GM18861 (cell line): ENCODE measurements at regions not wholly inside any gene's neighbourhood (a gene's known extent, or its start where the extent isn't known, plus 50 kb on each side); places are given as distances from the start of the nearest gene placed in this dataset.

ENCODE experiments used
- ATAC-seq: cut with Tn5 transposase; IDR thresholded peaks from one replicate; pipeline ENCODE4 v1.9.1; 2021; ENCODE audit not compliant: unreplicated experiment

- ATAC-seq: no peak
These were observed 490.2 kb upstream of the MGMT start for GRCh38 chr10:128976856-128977255.

DNA sequence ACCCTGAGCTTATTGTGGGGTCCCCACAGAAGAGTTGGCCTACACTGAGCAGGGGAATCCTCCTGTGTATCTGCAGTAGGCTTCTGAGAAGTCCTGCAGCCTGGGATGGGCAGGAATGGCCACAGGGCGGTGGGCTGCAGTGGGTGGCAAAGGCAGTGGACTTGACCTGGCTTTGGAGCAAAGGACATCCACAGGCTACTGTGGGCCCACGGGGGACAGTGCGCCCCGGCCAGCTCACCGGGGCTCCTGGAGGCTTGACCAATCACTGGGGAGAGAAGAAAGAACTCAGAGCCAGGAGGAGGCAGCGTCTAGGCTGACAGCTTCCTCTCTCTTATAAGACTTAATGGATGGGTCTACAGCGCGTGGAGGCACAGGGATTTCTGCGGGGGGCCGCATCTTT, 488.8 kb upstream of the MGMT start:
- ATAC-seq: no peak

DNA sequence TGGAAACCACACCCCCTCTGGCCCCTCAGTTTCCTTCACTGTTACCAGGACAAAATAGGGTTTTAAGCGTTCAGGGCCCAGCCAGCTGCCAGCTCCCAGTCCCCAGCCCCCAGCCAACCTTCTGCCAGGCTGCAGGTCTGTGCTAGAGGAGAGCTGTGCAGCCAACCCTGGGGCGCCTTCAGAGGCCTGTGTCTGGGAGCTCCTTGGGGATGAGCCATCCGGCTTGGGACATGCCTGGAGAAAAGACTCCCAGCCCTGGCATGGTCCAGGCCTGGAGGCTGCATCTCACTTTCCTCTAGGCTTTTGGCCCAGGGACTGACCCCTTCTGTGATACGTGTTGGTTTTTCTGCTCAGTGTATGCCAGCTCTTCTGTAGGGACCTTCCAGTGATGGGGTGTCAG, 487.6 kb upstream of the MGMT start:
- no peak for ATAC-seq

GRCh38 chr10:128981251-128981650, 485.8 kb upstream of the MGMT start:
- ATAC-seq: no peak

DNA sequence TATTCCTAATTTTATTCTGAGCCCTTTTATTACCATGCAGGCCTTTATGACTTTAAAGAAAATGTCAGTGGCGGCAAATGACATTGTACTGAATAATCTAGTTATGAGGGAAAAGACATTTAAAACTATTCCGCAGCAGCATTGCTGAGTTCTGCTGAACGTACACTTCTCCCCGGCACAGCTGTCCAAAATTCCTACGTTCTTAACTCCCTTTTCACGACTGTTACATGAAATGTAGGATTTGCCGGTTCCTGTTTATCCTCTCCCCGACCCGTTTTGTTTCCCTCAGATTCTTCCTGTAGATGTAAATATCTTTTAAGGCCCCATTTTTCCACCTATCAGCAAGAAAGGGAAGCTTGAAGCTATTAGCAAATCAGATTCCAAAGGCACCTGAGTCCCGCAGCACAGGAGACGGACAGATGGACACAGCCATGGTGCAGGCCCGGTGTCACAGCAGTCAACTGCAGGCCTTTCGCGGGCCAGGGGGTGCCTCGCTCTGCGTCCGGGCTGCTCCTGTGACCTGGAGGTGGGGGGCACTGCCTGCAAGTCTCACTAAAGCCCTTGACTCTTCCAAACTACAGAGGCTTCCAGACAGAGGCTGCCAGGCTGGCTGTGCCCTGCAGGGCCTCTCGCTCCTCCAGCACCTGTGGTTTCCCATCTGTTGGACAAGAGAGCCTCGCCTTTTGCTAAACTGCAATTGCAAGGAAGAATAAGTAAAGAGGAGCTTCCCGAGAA, 485.0 kb upstream of the MGMT start:
- no peak for ATAC-seq

- no peak for ATAC-seq
These were observed 484.5 kb upstream of the MGMT start for GRCh38 chr10:128982616-128982915.

GRCh38 chr10:128985036-128985435, 482.0 kb upstream of the MGMT start:
- no peak for ATAC-seq

DNA sequence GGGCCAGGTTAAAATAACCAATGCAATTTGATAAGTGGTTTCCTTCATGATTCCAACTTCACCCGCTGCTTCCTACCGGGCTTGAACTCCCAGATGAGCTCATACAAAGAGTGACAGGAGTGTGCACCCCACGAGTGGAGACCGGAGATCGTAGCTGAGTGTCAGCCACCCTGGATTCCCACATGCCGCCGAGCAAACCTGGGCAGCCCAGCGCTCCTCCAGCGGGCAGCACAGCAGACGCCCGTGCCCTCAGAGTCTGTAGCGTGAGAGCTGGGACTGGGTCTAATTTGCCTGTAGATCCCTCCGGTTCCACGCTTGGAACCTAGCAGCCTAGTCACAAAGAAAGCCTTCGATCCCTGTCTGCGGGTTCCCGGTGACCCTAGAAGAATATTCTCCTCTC, 476.1 kb upstream of the MGMT start:
- no peak for ATAC-seq

- ATAC-seq: no peak
These were observed 474.3 kb upstream of the MGMT start for GRCh38 chr10:128992770-128993169.

DNA sequence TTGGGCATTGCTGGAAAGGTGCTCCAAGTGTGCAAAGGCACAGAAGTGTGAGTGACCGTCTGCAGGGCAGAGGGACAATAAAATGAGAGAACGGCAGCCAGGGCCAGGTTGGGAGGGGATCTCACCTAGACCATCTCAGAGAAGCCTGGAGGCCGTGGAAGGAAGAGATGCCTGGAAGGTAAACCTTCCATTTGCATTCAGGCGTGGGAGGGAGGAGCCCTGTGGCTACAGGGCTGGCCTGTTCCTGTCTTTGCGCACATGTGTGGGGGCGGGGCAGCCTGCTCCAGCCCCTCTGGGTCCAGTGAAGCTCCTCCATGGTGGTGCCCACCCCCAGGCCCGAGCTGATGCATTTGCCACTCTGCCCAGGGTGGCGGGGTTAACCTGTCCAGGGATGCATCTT, 473.6 kb upstream of the MGMT start:
- ATAC-seq: no peak

DNA sequence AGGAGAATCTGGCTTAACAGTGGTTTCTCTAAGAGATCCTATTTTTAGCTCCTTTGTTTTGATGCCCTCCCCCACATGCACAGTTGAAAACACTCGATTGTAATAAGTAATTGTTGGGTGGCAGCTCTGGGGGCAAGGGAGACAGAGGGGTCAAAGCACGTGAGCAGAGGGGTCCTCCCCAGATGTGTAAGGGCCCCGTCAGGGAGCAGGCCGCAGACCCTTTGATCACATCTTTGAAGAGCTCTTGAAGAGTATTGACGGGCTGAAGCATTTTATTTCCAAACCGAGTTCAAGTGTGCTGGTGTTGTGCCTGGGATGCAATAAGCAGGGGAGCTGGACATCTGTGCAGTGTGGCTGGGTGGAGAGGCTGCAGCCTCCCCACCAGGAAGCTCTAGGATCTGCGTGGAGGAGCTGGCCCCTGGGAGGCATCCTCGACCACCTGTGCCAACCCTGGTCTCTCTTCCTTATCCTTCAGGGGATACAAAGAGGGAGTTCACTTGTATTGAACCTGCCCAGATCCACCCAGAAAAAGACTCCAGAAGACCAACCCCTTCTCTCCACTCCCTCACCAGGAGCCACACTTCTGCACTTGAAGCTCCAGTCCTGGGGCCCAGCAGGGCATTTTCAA, 473.0 kb upstream of the MGMT start:
- no peak for ATAC-seq

DNA sequence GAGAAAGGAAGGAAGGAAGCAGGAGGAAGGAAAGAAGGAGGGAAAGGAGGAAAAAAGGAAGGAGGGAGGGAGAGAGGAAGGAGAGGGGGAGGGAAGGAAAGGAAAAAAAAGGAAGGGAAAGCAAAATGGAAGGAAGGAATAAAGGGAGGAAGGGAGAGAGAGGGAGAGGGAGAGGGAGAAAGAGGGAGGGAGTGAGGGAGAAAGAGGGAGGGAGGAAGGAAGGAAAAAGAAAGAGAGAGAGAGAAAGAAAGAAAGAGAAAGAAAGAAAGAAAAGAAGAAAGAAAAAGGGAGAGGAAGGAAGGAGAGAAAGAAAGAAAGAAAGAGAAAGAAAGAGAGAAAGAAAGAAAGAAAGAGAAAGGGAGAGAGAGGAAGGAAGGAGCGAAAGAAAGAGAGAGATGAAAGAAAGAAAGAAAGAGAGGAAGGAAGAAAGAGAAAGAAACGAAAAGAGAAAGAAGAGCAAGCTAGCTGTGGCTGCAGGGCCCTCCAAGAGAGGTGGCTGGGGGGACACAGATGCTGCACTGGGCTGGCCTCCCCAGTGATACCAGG, 472.4 kb upstream of the MGMT start:
- ATAC-seq: no peak

- ATAC-seq: no peak
These were observed 471.4 kb upstream of the MGMT start for GRCh38 chr10:128995676-128996075.

DNA sequence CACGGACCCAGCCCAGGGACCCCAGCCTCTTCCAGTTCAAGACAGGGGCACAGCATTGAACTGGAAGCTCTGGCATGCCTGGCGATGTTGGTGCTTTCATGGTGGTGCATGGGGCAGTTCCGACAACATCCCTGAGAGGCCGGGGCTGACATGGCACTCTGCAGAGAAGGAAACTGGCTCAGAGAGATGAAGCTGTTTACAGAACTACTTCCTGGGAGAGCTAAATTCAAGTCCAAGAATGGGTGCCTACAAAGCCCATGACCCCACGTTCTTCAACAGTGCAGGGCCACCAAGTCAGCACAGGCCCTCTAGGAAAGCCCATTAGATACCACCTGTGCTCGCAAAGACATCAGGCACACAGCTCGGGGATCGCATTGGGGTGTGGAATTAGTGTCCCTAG, 470.9 kb upstream of the MGMT start:
- no peak for ATAC-seq

DNA sequence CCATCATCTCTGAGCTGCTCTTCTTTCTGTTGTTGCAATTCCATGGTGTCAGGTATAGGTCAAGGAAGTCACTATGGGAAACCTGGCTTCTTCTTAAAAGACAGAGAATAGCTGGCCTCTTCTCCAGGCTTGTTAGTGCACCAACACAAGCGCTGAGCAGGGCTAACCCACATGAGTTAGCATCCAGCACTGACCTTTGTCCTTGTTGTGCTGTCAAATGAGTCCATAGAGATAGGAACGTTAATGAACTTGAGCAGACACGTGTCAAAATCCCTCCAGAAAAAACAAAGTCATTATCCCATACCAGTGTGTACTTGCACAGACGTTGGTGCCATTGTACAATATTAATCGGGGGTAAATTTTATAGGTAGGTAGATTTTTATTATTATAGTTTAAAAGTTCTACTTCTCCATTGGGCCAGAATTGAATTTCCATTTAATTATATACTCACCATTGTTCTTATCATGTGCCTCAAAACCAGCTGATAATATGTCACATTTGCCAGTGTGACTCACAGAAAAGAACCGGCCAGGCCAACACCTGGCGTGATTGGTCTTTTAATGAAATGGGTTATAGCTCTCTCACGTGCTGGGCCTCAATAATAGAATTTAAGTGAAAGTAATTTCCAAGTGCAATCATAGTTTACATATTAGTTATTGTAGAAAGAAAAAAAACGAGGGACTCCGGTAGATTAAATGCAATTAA, 468.8 kb upstream of the MGMT start:
- ATAC-seq: no peak

GRCh38 chr10:129004398-129004797, 462.6 kb upstream of the MGMT start:
- no peak for ATAC-seq

DNA sequence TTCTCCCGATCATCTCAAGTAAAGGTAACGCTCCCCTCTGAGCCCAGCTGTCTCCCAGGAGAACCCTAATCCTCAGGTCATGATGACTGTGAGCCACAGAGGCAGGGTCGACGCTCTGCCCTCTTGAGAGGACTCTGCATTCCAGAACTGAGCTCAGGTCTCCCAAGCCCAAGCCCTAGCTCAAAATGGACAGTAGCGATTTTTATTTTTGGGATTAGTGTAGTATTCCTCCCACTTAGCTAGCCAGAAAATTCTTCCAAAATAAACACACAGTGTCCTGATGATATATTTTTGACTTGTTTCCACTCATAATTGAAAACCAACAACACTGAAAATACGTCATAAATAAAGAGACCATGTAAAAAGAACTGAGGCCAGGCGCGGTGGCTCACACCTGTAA, 462.0 kb upstream of the MGMT start:
- no peak for ATAC-seq

DNA sequence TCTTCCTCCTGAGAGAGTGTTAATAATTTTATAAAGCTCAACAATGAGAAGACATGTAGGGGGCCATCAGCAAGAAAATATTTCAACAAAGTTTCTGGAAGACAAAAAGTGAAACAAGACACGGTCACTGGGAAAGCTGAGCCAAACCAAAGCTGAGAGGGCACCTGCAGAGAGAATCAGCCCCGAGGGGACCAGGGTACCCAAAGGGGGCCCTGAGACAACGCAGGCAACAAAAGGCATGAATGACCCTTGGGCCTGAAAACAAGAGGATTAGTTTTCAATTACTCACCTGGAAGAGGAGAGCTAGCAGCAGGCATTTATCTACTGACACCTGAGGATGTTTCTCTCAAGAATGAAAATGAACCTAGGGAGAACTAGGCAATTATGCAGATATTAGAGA, 461.2 kb upstream of the MGMT start:
- ATAC-seq: no peak

DNA sequence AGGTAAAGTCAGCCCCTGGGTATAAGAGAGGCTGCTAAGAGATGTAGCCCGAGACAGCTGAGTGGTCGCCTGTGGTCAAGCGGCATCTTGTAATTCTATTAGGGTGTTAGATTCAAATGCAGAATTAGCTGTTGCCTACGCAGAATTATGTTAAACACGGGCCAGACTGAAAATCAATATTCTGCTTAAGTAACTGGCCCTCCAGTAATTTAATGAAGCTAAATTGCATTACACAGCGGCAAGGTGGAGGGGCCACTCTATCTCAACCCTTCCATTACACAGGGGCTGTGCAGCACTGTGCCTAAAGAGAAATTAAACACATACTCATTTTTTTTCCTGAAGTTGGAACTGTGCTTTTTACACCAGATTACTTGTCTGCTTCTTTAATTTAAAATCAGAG, 448.5 kb upstream of the MGMT start:
- ATAC-seq: no peak

GRCh38 chr10:129020651-129021330, 446.2 kb upstream of the MGMT start:
- ATAC-seq: no peak

DNA sequence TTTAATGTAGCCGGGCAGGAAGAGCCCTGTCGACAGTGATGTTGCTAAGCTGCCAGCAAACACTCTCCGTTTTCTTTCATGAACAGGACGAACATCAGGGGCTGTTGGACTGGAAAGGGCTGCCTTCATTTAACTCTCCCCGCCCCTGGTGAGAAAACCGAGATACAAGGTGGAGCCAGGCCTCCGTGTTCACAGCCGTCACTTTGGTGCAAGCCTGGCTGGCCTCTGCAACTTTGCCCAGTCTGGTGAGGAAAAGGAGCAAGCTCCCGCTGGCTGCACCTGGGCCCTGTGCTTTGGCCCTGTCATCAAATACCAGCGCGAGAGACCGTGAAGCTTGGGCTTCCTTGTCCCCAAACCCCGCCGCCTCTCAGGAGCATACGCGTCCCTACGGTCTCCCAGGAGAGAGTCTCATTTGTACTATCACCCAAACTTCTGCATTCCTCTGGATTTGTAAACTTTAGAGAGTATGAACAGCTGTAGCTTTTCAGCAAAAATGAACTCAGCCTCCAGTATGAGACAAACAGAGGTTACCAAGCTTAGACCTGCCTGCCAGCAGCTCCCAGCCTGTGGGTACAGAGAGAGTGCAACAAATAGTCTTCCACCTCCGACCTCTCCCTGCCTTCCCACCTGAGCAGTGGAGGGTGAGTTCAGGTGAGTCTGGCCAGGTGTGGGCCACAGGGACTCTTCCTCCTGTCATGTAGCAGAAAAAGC, 445.3 kb upstream of the MGMT start:
- ATAC-seq: no peak
